ENCODE measurements at regions not wholly inside any gene's neighbourhood (a gene's known extent, or its start where the extent isn't known, plus 50 kb on each side); places are given as distances from the start of the nearest gene placed in this dataset.
"Not testable (repeated sequence)": the region's sequence is repeated elsewhere in the genome, so short reads cannot be mapped to it uniquely, and the experiment has no call there.

DNA sequence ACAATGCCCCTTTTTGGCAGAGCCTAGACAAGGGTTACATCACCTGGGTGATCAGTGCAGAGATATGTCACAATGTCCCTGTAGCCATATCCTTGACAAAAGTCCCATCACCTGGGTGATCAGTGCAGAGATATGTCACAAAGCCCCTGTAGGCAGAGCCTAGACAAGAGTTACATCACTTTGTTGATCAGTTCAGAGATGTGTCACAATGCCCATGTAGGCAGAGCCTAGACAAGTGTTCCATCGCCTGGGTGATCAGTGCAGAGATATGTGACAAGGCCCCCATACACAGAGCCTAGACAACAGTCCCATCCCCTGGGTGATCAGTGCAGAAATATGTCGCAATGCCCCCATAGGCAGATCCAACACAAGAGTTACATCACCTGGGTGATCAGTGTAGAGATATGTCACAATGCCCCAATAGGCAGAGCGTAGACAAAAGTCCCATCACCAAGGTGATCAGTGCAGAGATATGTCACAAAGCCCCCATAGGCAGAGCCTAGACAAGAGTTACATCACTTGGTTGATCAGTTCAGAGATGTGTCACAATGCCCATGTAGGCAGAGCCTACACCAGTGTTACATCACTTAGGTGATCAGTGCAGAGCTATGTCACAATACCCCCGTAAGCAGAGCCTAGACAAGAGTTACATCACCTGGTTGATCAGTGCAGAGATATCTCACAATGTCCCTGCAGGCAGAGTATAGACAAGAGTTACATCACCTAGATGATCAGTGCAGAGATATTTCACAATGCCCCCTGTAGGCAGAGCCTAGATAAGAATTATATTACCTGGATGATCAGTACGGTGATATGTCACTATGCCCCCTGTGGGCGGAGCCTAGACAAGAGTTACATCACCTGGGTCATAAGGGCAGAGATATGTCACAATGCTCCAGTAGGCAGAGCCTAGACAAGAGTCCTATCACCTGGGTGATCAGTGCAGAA lies 137.6 kb upstream of the FRG2B start:
- TF ChIP-seq CTCF, POLR2A (IDR thresholded peaks at IDR 0.05): not testable (repeated sequence)

All from adrenal gland (tissue), 5 donors.